WTC11 (cell line): ENCODE measurements at regions not wholly inside any gene's neighbourhood (a gene's known extent, or its start where the extent isn't known, plus 50 kb on each side); places are given as distances from the start of the nearest gene placed in this dataset.
A peak's percentile ranks its signal among the peaks of the same experiment; 100 is the strongest.

Experiments
- ATAC-seq: fragments of 200-7000 bp; cut with Tn5 transposase; 2 replicates; pipeline ENCODE4 v1.10.0; 2021; ENCODE audit warnings: mild to moderate bottlenecking, moderate library complexity
- CTCF ChIA-PET: fragments of 300-600 bp; sonication (Branson Sonifier 250); formaldehyde crosslinking; loops from one replicate; lab custom pipeline; 2021; ENCODE audit warnings: antibody characterized with exemption; lab: Charles Lee
- POLR2A ChIA-PET: fragments of 350-600 bp; sonication (Branson Sonifier 250); formaldehyde crosslinking; loops from one replicate; lab custom pipeline; 2021; ENCODE audit warnings: antibody characterized with exemption; lab: Charles Lee
- DNase-seq: peaks from one replicate; pipeline ENCODE4 v3.0.0; 2021; ENCODE audit warnings: low spot score
- H3K27ac Mint-ChIP-seq: 2 replicates; pipeline ENCODE4 v1.8.0; 2021; ENCODE audit warnings: mixed read lengths
- H3K27me3 Mint-ChIP-seq: 2 replicates; pipeline ENCODE4 v1.8.0; 2021; ENCODE audit warnings: low read depth, mild to moderate bottlenecking, moderate library complexity, mixed read lengths
- H3K36me3 Mint-ChIP-seq: 2 replicates; pipeline ENCODE4 v1.8.0; 2021; ENCODE audit warnings: mixed read lengths
- H3K4me1 Mint-ChIP-seq: 2 replicates; pipeline ENCODE4 v1.8.0; 2022; ENCODE audit warnings: mixed read lengths
- H3K4me3 Mint-ChIP-seq: 2 replicates; pipeline ENCODE4 v1.8.0; 2021; ENCODE audit warnings: mild to moderate bottlenecking, moderate library complexity, mixed read lengths
- H3K9me3 Mint-ChIP-seq: 2 replicates; pipeline ENCODE4 v1.8.0; 2021; ENCODE audit warnings: mixed read lengths
- ELF4 ChIP-seq: sonication (generic); formaldehyde crosslinking; IDR thresholded peaks from 2 replicates; pipeline ENCODE4 v1.8.1; 2022; ENCODE audit warnings: low read depth, mild to moderate bottlenecking, moderate library complexity, missing genetic modification reagents
- EMX1 ChIP-seq: fragments of 250-450 bp; sonication (Bioruptor Pico); IDR thresholded peaks from 2 replicates; pipeline ENCODE4 v1.8.0; 2021; ENCODE audit warnings: mild to moderate bottlenecking
- ETV6 ChIP-seq: sonication (generic); formaldehyde crosslinking; IDR thresholded peaks from 2 replicates; pipeline ENCODE4 v1.8.1; 2022; ENCODE audit warnings: mild to moderate bottlenecking, missing genetic modification reagents
- FOXJ3 ChIP-seq: sonication (generic); formaldehyde crosslinking; IDR thresholded peaks from 2 replicates; pipeline ENCODE4 v1.9.0; 2021; ENCODE audit warnings: missing genetic modification reagents, mild to moderate bottlenecking, borderline replicate concordance
- GABPB1 ChIP-seq: sonication (generic); formaldehyde crosslinking; IDR thresholded peaks from 2 replicates; pipeline ENCODE4 v1.8.1; 2023; ENCODE audit warnings: mild to moderate bottlenecking, missing genetic modification reagents
- HMGA2 ChIP-seq: fragments of 250-450 bp; sonication (Bioruptor Pico); IDR thresholded peaks from 2 replicates; pipeline ENCODE4 v1.4.0; 2021; ENCODE audit warnings: mild to moderate bottlenecking, moderate library complexity
- NFATC4 ChIP-seq: fragments of 250-450 bp; sonication (Bioruptor Pico); IDR thresholded peaks from 2 replicates; pipeline ENCODE4 v1.9.0; 2021; ENCODE audit warnings: mild to moderate bottlenecking
- NFE2L1 ChIP-seq: sonication (generic); formaldehyde crosslinking; IDR thresholded peaks from 2 replicates; pipeline ENCODE4 v1.8.1; 2023; ENCODE audit warnings: missing genetic modification reagents
- OVOL2 ChIP-seq: fragments of 250-450 bp; sonication (Bioruptor Pico); IDR thresholded peaks from 2 replicates; pipeline ENCODE4 v1.9.0; 2021; ENCODE audit warnings: mild to moderate bottlenecking, borderline replicate concordance
- SMAD3 ChIP-seq: sonication (generic); formaldehyde crosslinking; IDR thresholded peaks from 2 replicates; pipeline ENCODE4 v1.8.0; 2022; ENCODE audit warnings: missing genetic modification reagents, mild to moderate bottlenecking, borderline replicate concordance
- TCF7 ChIP-seq: sonication (generic); formaldehyde crosslinking; IDR thresholded peaks from 2 replicates; pipeline ENCODE4 v1.8.0; 2022; ENCODE audit warnings: mild to moderate bottlenecking, low read depth, missing genetic modification reagents, moderate library complexity
- ZBTB21 ChIP-seq: sonication (generic); formaldehyde crosslinking; IDR thresholded peaks from 2 replicates; pipeline ENCODE4 v1.8.1; 2023; ENCODE audit warnings: mild to moderate bottlenecking, missing genetic modification reagents, borderline replicate concordance
- ZNF423 ChIP-seq: fragments of 250-450 bp; sonication (Bioruptor Pico); IDR thresholded peaks from 2 replicates; pipeline ENCODE4 v2.1.2; 2022; ENCODE audit warnings: mild to moderate bottlenecking, moderate library complexity
- ZNF671 ChIP-seq: fragments of 250-450 bp; sonication (Bioruptor Pico); IDR thresholded peaks from 2 replicates; pipeline ENCODE4 v1.8.0; 2021; ENCODE audit warnings: mild to moderate bottlenecking
- TF ChIP-seq, protein P1 (sequence below): sonication (generic); formaldehyde crosslinking; IDR thresholded peaks from 2 replicates; pipeline ENCODE4 v1.8.0; 2022; ENCODE audit warnings: mild to moderate bottlenecking, missing genetic modification reagents
- TF ChIP-seq, protein P2 (sequence below): fragments of 250-450 bp; sonication (Bioruptor Pico); IDR thresholded peaks from 2 replicates; pipeline ENCODE4 v1.9.0; 2021; ENCODE audit warnings: mild to moderate bottlenecking, borderline replicate concordance
- TF ChIP-seq, protein P3 (sequence below): sonication (generic); formaldehyde crosslinking; IDR thresholded peaks from 2 replicates; pipeline ENCODE4 v1.8.1; 2023; ENCODE audit warnings: mild to moderate bottlenecking, missing genetic modification reagents, moderate library complexity
- TF ChIP-seq, protein P4 (sequence below): sonication (generic); formaldehyde crosslinking; IDR thresholded peaks from 2 replicates; pipeline ENCODE4 v1.8.0; 2022; ENCODE audit warnings: mild to moderate bottlenecking, missing genetic modification reagents
- TF ChIP-seq, protein P5 (sequence below): sonication (generic); formaldehyde crosslinking; IDR thresholded peaks from 2 replicates; pipeline ENCODE4 v1.8.0; 2023; ENCODE audit warnings: mild to moderate bottlenecking, missing genetic modification reagents
- TF ChIP-seq, protein P6 (sequence below): sonication (generic); formaldehyde crosslinking; IDR thresholded peaks from 2 replicates; pipeline ENCODE4 v1.8.1; 2022; ENCODE audit warnings: low read depth, mild to moderate bottlenecking, moderate library complexity, missing genetic modification reagents, borderline replicate concordance

DNA sequence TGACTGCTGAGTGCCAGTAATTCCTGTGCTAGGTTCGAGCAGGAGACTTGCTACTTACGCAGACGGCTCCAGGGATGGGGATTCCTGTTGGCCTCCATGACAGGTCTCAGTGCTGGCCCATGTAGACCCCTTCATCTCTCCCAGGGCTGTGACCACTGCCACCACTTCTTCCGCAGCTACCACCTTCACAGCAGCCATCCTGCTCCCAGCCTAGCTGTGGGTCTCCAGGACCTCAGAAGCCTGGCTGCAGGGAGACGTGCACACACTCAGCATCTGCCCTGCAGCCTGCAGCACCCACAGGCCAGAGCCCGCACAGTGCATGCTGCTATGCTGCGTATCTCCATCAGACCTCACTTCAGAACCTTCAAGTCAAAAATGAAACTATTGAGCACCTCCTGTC is 1503.9 kb downstream of the BRD1 start:
- no peak for DNase-seq
- H3K36me3 Mint-ChIP-seq, result peaks cover 11% of the 10 kb centered on the region
- no peak overlapping the region for H3K4me3 Mint-ChIP-seq
- POLR2A ChIA-PET, result no interaction called here
- H3K4me1 Mint-ChIP-seq, result peaks cover 12% of the 10 kb centered on the region
- H3K27me3 Mint-ChIP-seq, result no peaks in the 10 kb centered on the region; the same call in 1 of the 2 replicates
- no peak for ATAC-seq
- no peak overlapping the region for H3K27ac Mint-ChIP-seq
- peaks cover 29% of the 10 kb centered on the region for H3K9me3 Mint-ChIP-seq
- TF ChIP-seq, protein P1, sequence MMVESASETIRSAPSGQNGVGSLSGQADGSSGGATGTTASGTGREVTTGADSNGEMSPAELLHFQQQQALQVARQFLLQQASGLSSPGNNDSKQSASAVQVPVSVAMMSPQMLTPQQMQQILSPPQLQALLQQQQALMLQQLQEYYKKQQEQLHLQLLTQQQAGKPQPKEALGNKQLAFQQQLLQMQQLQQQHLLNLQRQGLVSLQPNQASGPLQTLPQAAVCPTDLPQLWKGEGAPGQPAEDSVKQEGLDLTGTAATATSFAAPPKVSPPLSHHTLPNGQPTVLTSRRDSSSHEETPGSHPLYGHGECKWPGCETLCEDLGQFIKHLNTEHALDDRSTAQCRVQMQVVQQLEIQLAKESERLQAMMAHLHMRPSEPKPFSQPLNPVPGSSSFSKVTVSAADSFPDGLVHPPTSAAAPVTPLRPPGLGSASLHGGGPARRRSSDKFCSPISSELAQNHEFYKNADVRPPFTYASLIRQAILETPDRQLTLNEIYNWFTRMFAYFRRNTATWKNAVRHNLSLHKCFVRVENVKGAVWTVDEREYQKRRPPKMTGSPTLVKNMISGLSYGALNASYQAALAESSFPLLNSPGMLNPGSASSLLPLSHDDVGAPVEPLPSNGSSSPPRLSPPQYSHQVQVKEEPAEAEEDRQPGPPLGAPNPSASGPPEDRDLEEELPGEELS (CRISPR knock-in tag), result 0 out of 2 replicates have a peak, but pooled peaks have one; percentile 19
- TF ChIP-seq HMGA2 (CRISPR knock-in tag) (no peak), ZNF671 (CRISPR knock-in tag) (no peak)
- CTCF ChIA-PET, result no interaction called here

DNA sequence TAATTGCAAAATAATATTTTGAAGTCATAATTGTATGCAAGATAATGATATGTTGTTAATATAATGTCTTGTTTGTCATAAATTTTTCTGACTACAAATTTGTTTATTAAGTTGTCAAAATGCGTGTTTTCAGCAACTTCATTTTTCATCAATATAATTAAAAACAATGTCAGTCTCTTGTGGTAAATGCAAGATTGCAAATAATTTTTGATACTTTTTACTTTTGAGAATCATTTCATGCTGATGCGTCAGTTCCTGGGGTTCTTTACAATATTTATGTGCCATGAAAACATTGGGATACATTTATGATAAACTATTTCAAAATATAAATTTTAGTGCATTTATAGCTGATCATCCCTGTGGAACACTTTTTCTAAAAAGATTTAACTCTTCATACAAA is 1504.8 kb downstream of the BRD1 start:
- H3K9me3 Mint-ChIP-seq, result peaks cover 21% of the 10 kb centered on the region
- DNase-seq, result no peak
- ATAC-seq, result no peak
- no peak overlapping the region for H3K4me3 Mint-ChIP-seq
- H3K27ac Mint-ChIP-seq, result no peak overlapping the region
- ChIA-PET POLR2A (no interaction called here), CTCF (no interaction called here)
- no peak for TF ChIP-seq NFATC4
- H3K4me1 Mint-ChIP-seq, result peaks cover 12% of the 10 kb centered on the region
- peaks cover 9% of the 10 kb centered on the region for H3K36me3 Mint-ChIP-seq
- no peaks in the 10 kb centered on the region; the same call in 1 of the 2 replicates for H3K27me3 Mint-ChIP-seq

DNA sequence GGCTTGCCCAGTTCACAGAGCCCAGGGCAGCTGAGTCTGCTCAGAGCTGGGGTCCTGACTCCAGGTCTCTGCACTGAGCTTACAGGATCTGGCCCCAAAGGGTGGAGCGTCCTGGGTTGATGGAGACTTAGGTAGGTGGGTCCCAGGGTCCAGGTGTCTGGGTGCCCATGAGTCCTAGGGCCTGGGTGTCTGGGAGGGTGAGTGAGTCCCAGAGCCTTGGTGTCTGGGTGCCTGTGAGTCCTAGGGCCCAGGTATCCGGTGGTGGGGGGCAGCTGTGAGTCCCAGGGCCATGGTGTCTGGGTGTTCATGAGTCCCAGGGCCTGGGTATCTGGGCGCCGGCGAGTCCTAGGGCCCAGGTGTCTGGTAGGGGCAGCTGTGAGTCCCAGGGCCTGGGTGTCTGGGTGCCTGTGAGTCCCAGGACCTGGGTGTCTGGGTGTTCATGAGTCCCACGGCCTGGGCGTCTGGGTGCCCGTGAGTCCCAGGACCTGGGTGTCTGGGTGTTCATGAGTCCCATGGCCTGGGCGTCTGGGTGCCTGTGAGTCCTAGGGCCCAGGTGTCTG is 1505.6 kb downstream of the BRD1 start:
- ATAC-seq (no peak), DNase-seq (no peak)
- H3K9me3 Mint-ChIP-seq, result peaks cover 21% of the 10 kb centered on the region
- H3K4me1 Mint-ChIP-seq, result peaks cover 12% of the 10 kb centered on the region
- H3K27me3 Mint-ChIP-seq, result no peaks in the 10 kb centered on the region; the same call in 1 of the 2 replicates
- ChIA-PET CTCF (no interaction called here), POLR2A (no interaction called here)
- H3K36me3 Mint-ChIP-seq, result peaks cover 9% of the 10 kb centered on the region
- TF ChIP-seq, protein P2, sequence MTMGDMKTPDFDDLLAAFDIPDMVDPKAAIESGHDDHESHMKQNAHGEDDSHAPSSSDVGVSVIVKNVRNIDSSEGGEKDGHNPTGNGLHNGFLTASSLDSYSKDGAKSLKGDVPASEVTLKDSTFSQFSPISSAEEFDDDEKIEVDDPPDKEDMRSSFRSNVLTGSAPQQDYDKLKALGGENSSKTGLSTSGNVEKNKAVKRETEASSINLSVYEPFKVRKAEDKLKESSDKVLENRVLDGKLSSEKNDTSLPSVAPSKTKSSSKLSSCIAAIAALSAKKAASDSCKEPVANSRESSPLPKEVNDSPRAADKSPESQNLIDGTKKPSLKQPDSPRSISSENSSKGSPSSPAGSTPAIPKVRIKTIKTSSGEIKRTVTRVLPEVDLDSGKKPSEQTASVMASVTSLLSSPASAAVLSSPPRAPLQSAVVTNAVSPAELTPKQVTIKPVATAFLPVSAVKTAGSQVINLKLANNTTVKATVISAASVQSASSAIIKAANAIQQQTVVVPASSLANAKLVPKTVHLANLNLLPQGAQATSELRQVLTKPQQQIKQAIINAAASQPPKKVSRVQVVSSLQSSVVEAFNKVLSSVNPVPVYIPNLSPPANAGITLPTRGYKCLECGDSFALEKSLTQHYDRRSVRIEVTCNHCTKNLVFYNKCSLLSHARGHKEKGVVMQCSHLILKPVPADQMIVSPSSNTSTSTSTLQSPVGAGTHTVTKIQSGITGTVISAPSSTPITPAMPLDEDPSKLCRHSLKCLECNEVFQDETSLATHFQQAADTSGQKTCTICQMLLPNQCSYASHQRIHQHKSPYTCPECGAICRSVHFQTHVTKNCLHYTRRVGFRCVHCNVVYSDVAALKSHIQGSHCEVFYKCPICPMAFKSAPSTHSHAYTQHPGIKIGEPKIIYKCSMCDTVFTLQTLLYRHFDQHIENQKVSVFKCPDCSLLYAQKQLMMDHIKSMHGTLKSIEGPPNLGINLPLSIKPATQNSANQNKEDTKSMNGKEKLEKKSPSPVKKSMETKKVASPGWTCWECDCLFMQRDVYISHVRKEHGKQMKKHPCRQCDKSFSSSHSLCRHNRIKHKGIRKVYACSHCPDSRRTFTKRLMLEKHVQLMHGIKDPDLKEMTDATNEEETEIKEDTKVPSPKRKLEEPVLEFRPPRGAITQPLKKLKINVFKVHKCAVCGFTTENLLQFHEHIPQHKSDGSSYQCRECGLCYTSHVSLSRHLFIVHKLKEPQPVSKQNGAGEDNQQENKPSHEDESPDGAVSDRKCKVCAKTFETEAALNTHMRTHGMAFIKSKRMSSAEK (CRISPR knock-in tag), result no peak
- TF ChIP-seq OVOL2 (no peak), SMAD3 (CRISPR knock-in tag) (no peak), ZBTB21 (CRISPR knock-in tag) (no peak), FOXJ3 (CRISPR knock-in tag) (no peak), EMX1 (CRISPR knock-in tag) (no peak), ETV6 (CRISPR knock-in tag) (no peak), TCF7 (no peak), GABPB1 (no peak), ZNF423 (CRISPR knock-in tag) (no peak), NFE2L1 (no peak), ELF4 (CRISPR knock-in tag) (no peak)
- TF ChIP-seq, protein P3, sequence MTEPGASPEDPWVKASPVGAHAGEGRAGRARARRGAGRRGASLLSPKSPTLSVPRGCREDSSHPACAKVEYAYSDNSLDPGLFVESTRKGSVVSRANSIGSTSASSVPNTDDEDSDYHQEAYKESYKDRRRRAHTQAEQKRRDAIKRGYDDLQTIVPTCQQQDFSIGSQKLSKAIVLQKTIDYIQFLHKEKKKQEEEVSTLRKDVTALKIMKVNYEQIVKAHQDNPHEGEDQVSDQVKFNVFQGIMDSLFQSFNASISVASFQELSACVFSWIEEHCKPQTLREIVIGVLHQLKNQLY (CRISPR knock-in tag), result no peak
- TF ChIP-seq, protein P4, sequence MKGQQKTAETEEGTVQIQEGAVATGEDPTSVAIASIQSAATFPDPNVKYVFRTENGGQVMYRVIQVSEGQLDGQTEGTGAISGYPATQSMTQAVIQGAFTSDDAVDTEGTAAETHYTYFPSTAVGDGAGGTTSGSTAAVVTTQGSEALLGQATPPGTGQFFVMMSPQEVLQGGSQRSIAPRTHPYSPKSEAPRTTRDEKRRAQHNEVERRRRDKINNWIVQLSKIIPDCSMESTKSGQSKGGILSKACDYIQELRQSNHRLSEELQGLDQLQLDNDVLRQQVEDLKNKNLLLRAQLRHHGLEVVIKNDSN (CRISPR knock-in tag), result no peak
- TF ChIP-seq, protein P5, sequence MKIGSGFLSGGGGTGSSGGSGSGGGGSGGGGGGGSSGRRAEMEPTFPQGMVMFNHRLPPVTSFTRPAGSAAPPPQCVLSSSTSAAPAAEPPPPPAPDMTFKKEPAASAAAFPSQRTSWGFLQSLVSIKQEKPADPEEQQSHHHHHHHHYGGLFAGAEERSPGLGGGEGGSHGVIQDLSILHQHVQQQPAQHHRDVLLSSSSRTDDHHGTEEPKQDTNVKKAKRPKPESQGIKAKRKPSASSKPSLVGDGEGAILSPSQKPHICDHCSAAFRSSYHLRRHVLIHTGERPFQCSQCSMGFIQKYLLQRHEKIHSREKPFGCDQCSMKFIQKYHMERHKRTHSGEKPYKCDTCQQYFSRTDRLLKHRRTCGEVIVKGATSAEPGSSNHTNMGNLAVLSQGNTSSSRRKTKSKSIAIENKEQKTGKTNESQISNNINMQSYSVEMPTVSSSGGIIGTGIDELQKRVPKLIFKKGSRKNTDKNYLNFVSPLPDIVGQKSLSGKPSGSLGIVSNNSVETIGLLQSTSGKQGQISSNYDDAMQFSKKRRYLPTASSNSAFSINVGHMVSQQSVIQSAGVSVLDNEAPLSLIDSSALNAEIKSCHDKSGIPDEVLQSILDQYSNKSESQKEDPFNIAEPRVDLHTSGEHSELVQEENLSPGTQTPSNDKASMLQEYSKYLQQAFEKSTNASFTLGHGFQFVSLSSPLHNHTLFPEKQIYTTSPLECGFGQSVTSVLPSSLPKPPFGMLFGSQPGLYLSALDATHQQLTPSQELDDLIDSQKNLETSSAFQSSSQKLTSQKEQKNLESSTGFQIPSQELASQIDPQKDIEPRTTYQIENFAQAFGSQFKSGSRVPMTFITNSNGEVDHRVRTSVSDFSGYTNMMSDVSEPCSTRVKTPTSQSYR (CRISPR knock-in tag), result no peak
- TF ChIP-seq, protein P6, sequence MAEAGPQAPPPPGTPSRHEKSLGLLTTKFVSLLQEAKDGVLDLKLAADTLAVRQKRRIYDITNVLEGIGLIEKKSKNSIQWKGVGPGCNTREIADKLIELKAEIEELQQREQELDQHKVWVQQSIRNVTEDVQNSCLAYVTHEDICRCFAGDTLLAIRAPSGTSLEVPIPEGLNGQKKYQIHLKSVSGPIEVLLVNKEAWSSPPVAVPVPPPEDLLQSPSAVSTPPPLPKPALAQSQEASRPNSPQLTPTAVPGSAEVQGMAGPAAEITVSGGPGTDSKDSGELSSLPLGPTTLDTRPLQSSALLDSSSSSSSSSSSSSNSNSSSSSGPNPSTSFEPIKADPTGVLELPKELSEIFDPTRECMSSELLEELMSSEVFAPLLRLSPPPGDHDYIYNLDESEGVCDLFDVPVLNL (CRISPR knock-in tag), result no peak
- H3K27ac Mint-ChIP-seq, result no peak overlapping the region
- H3K4me3 Mint-ChIP-seq, result no peak overlapping the region
